ENCODE measurements at regions not wholly inside any gene's neighbourhood (a gene's known extent, or its start where the extent isn't known, plus 50 kb on each side); places are given as distances from the start of the nearest gene placed in this dataset.

- Histone ChIP-seq H3K4me1 (ENCODE audit: insufficient read depth, low read length, poor library complexity, severe bottlenecking) (peaks cover 8% of the 10 kb centered on the region), H2AFZ (ENCODE audit: low read length) (no peak overlapping the region), H4K20me1 (ENCODE audit: insufficient read depth, low read length, poor library complexity, severe bottlenecking) (no peaks in the 10 kb centered on the region), H3K9ac (ENCODE audit: low read depth, low read length, poor library complexity, severe bottlenecking) (no peak overlapping the region), H3K9me2 (replicated peaks; ENCODE audit: low read depth, low read length) (no peaks in the 10 kb centered on the region), H3K27me3 (ENCODE audit: insufficient read depth, low read length, poor library complexity, severe bottlenecking) (no peaks in the 10 kb centered on the region), H3K9me3 (ENCODE audit: insufficient read depth, low read depth, low read length) (no peaks in the 10 kb centered on the region), H3K4me3 (ENCODE audit: low read length, poor library complexity, severe bottlenecking) (no peak overlapping the region), H3K4me2 (ENCODE audit: low read depth, low read length, poor library complexity, severe bottlenecking) (no peak overlapping the region), H3F3A (ENCODE audit: low read depth) (no peaks in the 10 kb centered on the region), H3K36me3 (ENCODE audit: insufficient read depth, low read length) (no peaks in the 10 kb centered on the region), H3K79me2 (ENCODE audit: insufficient read depth, low read length) (no peaks in the 10 kb centered on the region)
- TF ChIP-seq CTCF (conservative IDR thresholded peaks at IDR 0.05; ENCODE audit: low read length) (no peak), EZH2phosphoT487 (IDR thresholded peaks at IDR 0.05; ENCODE audit: borderline replicate concordance) (no peak)
Measured at GRCh38 chr20:5488823-5489222, 122.0 kb downstream of the GPCPD1 start.

GRCh38 chr20:5486377-5487054 lies 124.3 kb downstream of the GPCPD1 start:
- peak overlapping the region; percentile 2 for H3K4me2 ChIP-seq (ENCODE audit: low read depth, low read length, poor library complexity, severe bottlenecking)
- H4K20me1 ChIP-seq (ENCODE audit: insufficient read depth, low read length, poor library complexity, severe bottlenecking) = no peaks in the 10 kb centered on the region
- H3K9ac ChIP-seq (ENCODE audit: low read depth, low read length, poor library complexity, severe bottlenecking) = no peak overlapping the region
- H3K9me2 ChIP-seq (replicated peaks; ENCODE audit: low read depth, low read length) = no peaks in the 10 kb centered on the region
- TF ChIP-seq EZH2phosphoT487 (IDR thresholded peaks at IDR 0.05; ENCODE audit: borderline replicate concordance) = no peak
- no peak for TF ChIP-seq CTCF (conservative IDR thresholded peaks at IDR 0.05; ENCODE audit: low read length)
- no peak overlapping the region for H2AFZ ChIP-seq (ENCODE audit: low read length)
- no peaks in the 10 kb centered on the region for H3F3A ChIP-seq (ENCODE audit: low read depth)
- no peaks in the 10 kb centered on the region for H3K9me3 ChIP-seq (ENCODE audit: insufficient read depth, low read depth, low read length)
- no peaks in the 10 kb centered on the region for H3K36me3 ChIP-seq (ENCODE audit: insufficient read depth, low read length)
- H3K4me1 ChIP-seq (ENCODE audit: insufficient read depth, low read length, poor library complexity, severe bottlenecking) = peaks cover 8% of the 10 kb centered on the region
- H3K4me3 ChIP-seq (ENCODE audit: low read length, poor library complexity, severe bottlenecking) = no peak overlapping the region
- H3K27me3 ChIP-seq (ENCODE audit: insufficient read depth, low read length, poor library complexity, severe bottlenecking) = no peaks in the 10 kb centered on the region
- no peaks in the 10 kb centered on the region for H3K79me2 ChIP-seq (ENCODE audit: insufficient read depth, low read length)

GRCh38 chr20:5484926-5485325 lies 125.9 kb downstream of the GPCPD1 start:
- Histone ChIP-seq H3K4me3 (ENCODE audit: low read length, poor library complexity, severe bottlenecking) (no peak overlapping the region), H3F3A (ENCODE audit: low read depth) (no peaks in the 10 kb centered on the region), H3K79me2 (ENCODE audit: insufficient read depth, low read length) (no peaks in the 10 kb centered on the region), H3K9me3 (ENCODE audit: insufficient read depth, low read depth, low read length) (no peaks in the 10 kb centered on the region), H2AFZ (ENCODE audit: low read length) (no peak overlapping the region), H3K9me2 (replicated peaks; ENCODE audit: low read depth, low read length) (no peaks in the 10 kb centered on the region), H3K4me2 (ENCODE audit: low read depth, low read length, poor library complexity, severe bottlenecking) (no peak overlapping the region), H4K20me1 (ENCODE audit: insufficient read depth, low read length, poor library complexity, severe bottlenecking) (no peaks in the 10 kb centered on the region), H3K27me3 (ENCODE audit: insufficient read depth, low read length, poor library complexity, severe bottlenecking) (no peaks in the 10 kb centered on the region), H3K9ac (ENCODE audit: low read depth, low read length, poor library complexity, severe bottlenecking) (no peak overlapping the region), H3K4me1 (ENCODE audit: insufficient read depth, low read length, poor library complexity, severe bottlenecking) (peaks cover 8% of the 10 kb centered on the region), H3K36me3 (ENCODE audit: insufficient read depth, low read length) (no peaks in the 10 kb centered on the region)
- TF ChIP-seq EZH2phosphoT487 (IDR thresholded peaks at IDR 0.05; ENCODE audit: borderline replicate concordance) (no peak), CTCF (conservative IDR thresholded peaks at IDR 0.05; ENCODE audit: low read length) (no peak)
